HEK293 (cell line): ENCODE measurements at regions not wholly inside any gene's neighbourhood (a gene's known extent, or its start where the extent isn't known, plus 50 kb on each side); places are given as distances from the start of the nearest gene placed in this dataset.
A peak's percentile ranks its signal among the peaks of the same experiment; 100 is the strongest.

Experiments used
- CTCF ChIA-PET: fragments of 350-600 bp; formaldehyde crosslinking; extraction: SDS; loops from one replicate; lab custom pipeline; 2021; ENCODE audit warnings: antibody characterized with exemption; lab: Yijun Ruan, JAX
- POLR2A ChIA-PET: fragments of 300-600 bp; formaldehyde crosslinking; extraction: SDS; loops from one replicate; lab custom pipeline; 2020; ENCODE audit warnings: antibody characterized with exemption, inconsistent platforms; lab: Yijun Ruan, JAX
- H3K27ac ChIP-seq: fragments of 200-500 bp; sonication (Bioruptor generic); 2 replicates; pipeline ENCODE4 v1.5.1; 2014; ENCODE audit warnings: low read depth, low read length, control low read depth, inconsistent platforms; ENCODE audit errors: extremely low read depth
- H3K36me3 ChIP-seq, 2 experiments: fragments of 200-500 bp in 1 of 2; sonication (Bioruptor generic) in 1 of 2; 1 replicate in 1 of 2; 2 replicates in 1 of 2; pipeline ENCODE4 v1.5.1; 2014 to 2017; ENCODE audit warnings: inconsistent platforms in 2 of 2, low read length in 2 of 2; ENCODE audit not compliant: control insufficient read depth in 2 of 2, insufficient read depth in 1 of 2
- H3K4me1 ChIP-seq: fragments of 200-500 bp; sonication (Bioruptor generic); 2 replicates; pipeline ENCODE4 v1.5.1; 2014; ENCODE audit warnings: mild to moderate bottlenecking, low read length, inconsistent platforms; ENCODE audit not compliant: control insufficient read depth, insufficient read depth
- H3K4me3 ChIP-seq: 2 replicates; pipeline ENCODE4 v1.5.1; 2011; ENCODE audit warnings: low read depth, mild to moderate bottlenecking, control low read depth, low read length, moderate library complexity
- H3K9me3 ChIP-seq: fragments of 200-500 bp; sonication (Bioruptor generic); 2 replicates; pipeline ENCODE4 v1.5.1; 2014; ENCODE audit warnings: low read depth, low read length, inconsistent platforms; ENCODE audit not compliant: control insufficient read depth, insufficient read depth
- GLIS1 ChIP-seq: fragments of 450-650 bp; formaldehyde crosslinking; IDR thresholded peaks from 2 replicates; pipeline ENCODE4 v1.5.1; 2016; ENCODE audit warnings: missing biosample characterization, missing genetic modification characterization
- HOXA7 ChIP-seq: sonication (generic); formaldehyde crosslinking; IDR thresholded peaks from 2 replicates; pipeline ENCODE4 v1.8.1; 2022; ENCODE audit warnings: missing genetic modification reagents, borderline replicate concordance
- HOXC10 ChIP-seq: sonication (generic); formaldehyde crosslinking; IDR thresholded peaks from 2 replicates; pipeline ENCODE4 v1.8.1; 2023; ENCODE audit warnings: mild to moderate bottlenecking, missing genetic modification reagents
- KLF9 ChIP-seq: fragments of 450-650 bp; formaldehyde crosslinking; IDR thresholded peaks from 2 replicates; pipeline ENCODE4 v1.5.1; 2016; ENCODE audit warnings: missing biosample characterization, missing genetic modification characterization, low read depth
- PRDM10 ChIP-seq: fragments of 450-650 bp; formaldehyde crosslinking; IDR thresholded peaks from 2 replicates; pipeline ENCODE4 v1.5.1; 2016; ENCODE audit warnings: missing biosample characterization, missing genetic modification characterization
- SP3 ChIP-seq: fragments of 450-650 bp; formaldehyde crosslinking; IDR thresholded peaks from 2 replicates; pipeline ENCODE4 v1.5.1; 2016; ENCODE audit warnings: missing biosample characterization, missing genetic modification characterization
- ZBTB21 ChIP-seq: fragments of 450-650 bp; formaldehyde crosslinking; IDR thresholded peaks from 2 replicates; pipeline ENCODE4 v1.5.1; 2017; ENCODE audit warnings: missing biosample characterization, missing genetic modification characterization
- ZBTB7A ChIP-seq: fragments of 450-650 bp; formaldehyde crosslinking; IDR thresholded peaks from 2 replicates; pipeline ENCODE4 v1.5.1; 2016; ENCODE audit warnings: low read depth, missing biosample characterization, missing genetic modification characterization
- ZNF10 ChIP-seq: fragments of 450-650 bp; formaldehyde crosslinking; IDR thresholded peaks from 2 replicates; pipeline ENCODE4 v1.5.1; 2017; ENCODE audit warnings: missing biosample characterization, missing genetic modification characterization
- ZNF112 ChIP-seq: fragments of 450-650 bp; formaldehyde crosslinking; IDR thresholded peaks from 2 replicates; pipeline ENCODE4 v1.5.0; 2017; ENCODE audit warnings: missing biosample characterization, missing genetic modification characterization
- ZNF155 ChIP-seq: fragments of 450-650 bp; formaldehyde crosslinking; IDR thresholded peaks from 2 replicates; pipeline ENCODE4 v1.5.1; 2016; ENCODE audit warnings: missing biosample characterization, missing genetic modification characterization
- ZNF169 ChIP-seq: fragments of 450-650 bp; formaldehyde crosslinking; IDR thresholded peaks from 2 replicates; pipeline ENCODE4 v1.5.1; 2016; ENCODE audit warnings: missing biosample characterization, missing genetic modification characterization
- ZNF214 ChIP-seq: fragments of 450-650 bp; formaldehyde crosslinking; IDR thresholded peaks from 2 replicates; pipeline ENCODE4 v1.5.1; 2017; ENCODE audit warnings: missing biosample characterization, mild to moderate bottlenecking, missing genetic modification characterization, borderline replicate concordance
- ZNF324 ChIP-seq: fragments of 450-650 bp; formaldehyde crosslinking; IDR thresholded peaks from 2 replicates; pipeline ENCODE4 v1.5.1; 2016; ENCODE audit warnings: missing biosample characterization, missing genetic modification characterization
- ZNF37A ChIP-seq: fragments of 450-650 bp; IDR thresholded peaks from 2 replicates; pipeline ENCODE4 v1.5.1; 2018; ENCODE audit warnings: missing biosample characterization, missing genetic modification characterization
- ZNF391 ChIP-seq: fragments of 450-650 bp; formaldehyde crosslinking; IDR thresholded peaks from 2 replicates; pipeline ENCODE4 v1.5.1; 2016; ENCODE audit warnings: low read depth, missing biosample characterization, missing genetic modification characterization, borderline replicate concordance
- ZNF426 ChIP-seq: fragments of 450-650 bp; formaldehyde crosslinking; IDR thresholded peaks from 2 replicates; pipeline ENCODE4 v1.5.1; 2017; ENCODE audit warnings: missing biosample characterization, missing genetic modification characterization, mild to moderate bottlenecking, inconsistent platforms, moderate library complexity
- ZNF521 ChIP-seq: fragments of 450-650 bp; formaldehyde crosslinking; IDR thresholded peaks from 2 replicates; pipeline ENCODE4 v1.5.1; 2017; ENCODE audit warnings: missing biosample characterization, mild to moderate bottlenecking, missing genetic modification characterization
- ZNF548 ChIP-seq: fragments of 450-650 bp; formaldehyde crosslinking; IDR thresholded peaks from 2 replicates; pipeline ENCODE4 v1.5.1; 2016; ENCODE audit warnings: missing biosample characterization, missing genetic modification characterization
- ZNF555 ChIP-seq: fragments of 450-650 bp; formaldehyde crosslinking; conservative IDR thresholded peaks from 2 replicates; pipeline ENCODE4 v1.5.1; 2017; ENCODE audit warnings: missing biosample characterization, mild to moderate bottlenecking, missing genetic modification characterization, inconsistent platforms
- ZNF585B ChIP-seq: fragments of 450-650 bp; formaldehyde crosslinking; IDR thresholded peaks from 2 replicates; pipeline ENCODE4 v1.5.1; 2016; ENCODE audit warnings: missing biosample characterization, missing genetic modification characterization
- ZNF600 ChIP-seq: fragments of 450-650 bp; formaldehyde crosslinking; IDR thresholded peaks from 2 replicates; pipeline ENCODE4 v1.5.1; 2016; ENCODE audit warnings: missing biosample characterization, missing genetic modification characterization
- ZNF610 ChIP-seq: fragments of 450-650 bp; formaldehyde crosslinking; IDR thresholded peaks from 2 replicates; pipeline ENCODE4 v1.5.1; 2016; ENCODE audit warnings: missing biosample characterization, missing genetic modification characterization, borderline replicate concordance
- ZNF629 ChIP-seq: fragments of 450-650 bp; formaldehyde crosslinking; IDR thresholded peaks from 2 replicates; pipeline ENCODE4 v1.5.1; 2017; ENCODE audit warnings: missing biosample characterization, missing genetic modification characterization
- ZNF654 ChIP-seq: fragments of 450-650 bp; formaldehyde crosslinking; IDR thresholded peaks from 2 replicates; pipeline ENCODE4 v1.5.1; 2016; ENCODE audit warnings: low read depth, missing biosample characterization, missing genetic modification characterization
- ZNF747 ChIP-seq: fragments of 450-650 bp; formaldehyde crosslinking; IDR thresholded peaks from 2 replicates; pipeline ENCODE4 v1.5.1; 2016; ENCODE audit warnings: missing biosample characterization, missing genetic modification characterization
- ZSCAN16 ChIP-seq: fragments of 450-650 bp; formaldehyde crosslinking; IDR thresholded peaks from 2 replicates; pipeline ENCODE4 v1.5.1; 2016; ENCODE audit warnings: missing biosample characterization, missing genetic modification characterization
- ZSCAN23 ChIP-seq: fragments of 450-650 bp; formaldehyde crosslinking; IDR thresholded peaks from 2 replicates; pipeline ENCODE4 v1.5.1; 2016; ENCODE audit warnings: missing biosample characterization, missing genetic modification characterization

- POLR2A ChIA-PET = no interaction called here
- H3K9me3 ChIP-seq = no peaks in the 10 kb centered on the region
- CTCF ChIA-PET = interaction anchor here (0.6 to 4.7 kb wide), 7 partner anchors 11 to 548 kb away, joined by 3 to 23 read pairs (median 5); no protein-coding TSS in a partner anchor
- peaks cover 9% of the 10 kb centered on the region for H3K4me1 ChIP-seq
- H3K27ac ChIP-seq = no peak overlapping the region
- H3K4me3 ChIP-seq = no peak overlapping the region
- H3K36me3 ChIP-seq = no peaks in the 10 kb centered on the region
- no peak for TF ChIP-seq ZNF169 (tag by site-specific recombination)
- no peak for TF ChIP-seq ZNF391 (tag by site-specific recombination)
- no peak for TF ChIP-seq ZSCAN23 (tag by site-specific recombination)
- TF ChIP-seq ZNF747 (tag by site-specific recombination) = no peak
- no peak for TF ChIP-seq ZNF548
- no peak for TF ChIP-seq ZNF37A (tag by site-specific recombination)
- TF ChIP-seq ZNF629 (tag by site-specific recombination) = no peak
- no peak for TF ChIP-seq KLF9 (tag by site-specific recombination)
- no peak for TF ChIP-seq ZNF112 (tag by site-specific recombination)
- TF ChIP-seq HOXA7 (CRISPR knock-in tag) = no peak
- TF ChIP-seq ZNF585B (tag by site-specific recombination) = no peak
- no peak for TF ChIP-seq ZSCAN16 (tag by site-specific recombination)
- TF ChIP-seq ZNF600 (tag by site-specific recombination) = no peak
- TF ChIP-seq SP3 = no peak
- no peak for TF ChIP-seq ZBTB21
- TF ChIP-seq GLIS1 = no peak
- TF ChIP-seq ZNF426 (tag by site-specific recombination) = no peak
- no peak for TF ChIP-seq PRDM10
- no peak for TF ChIP-seq ZNF610 (tag by site-specific recombination)
Measured at GRCh38 chr5:73295921-73296320, 122.9 kb downstream of the TMEM174 start.

- CTCF ChIA-PET = interaction anchor here (0.6 to 4.7 kb wide), 8 partner anchors 11 to 548 kb away, joined by 3 to 23 read pairs (median 5); no protein-coding TSS in a partner anchor
- Histone ChIP-seq H3K36me3 (no peaks in the 10 kb centered on the region), H3K9me3 (no peaks in the 10 kb centered on the region), H3K4me3 (no peak overlapping the region), H3K4me1 (peaks cover 14% of the 10 kb centered on the region), H3K27ac (no peak overlapping the region)
- TF ChIP-seq ZNF521 (tag by site-specific recombination) = no peak
- TF ChIP-seq ZNF324 (tag by site-specific recombination) = no peak
- TF ChIP-seq ZNF555 (tag by site-specific recombination) = no peak
- TF ChIP-seq ZNF10 (tag by site-specific recombination) = 0 out of 2 replicates have a peak, but pooled peaks have one; percentile 47
- TF ChIP-seq ZNF654 (tag by site-specific recombination) = peak; percentile 22
- TF ChIP-seq ZBTB7A = no peak
- no peak for TF ChIP-seq HOXC10 (CRISPR knock-in tag)
- TF ChIP-seq ZNF155 = no peak
- no peak for TF ChIP-seq ZNF214 (tag by site-specific recombination)
- TF ChIP-seq ZSCAN16 (tag by site-specific recombination) = no peak
- POLR2A ChIA-PET = no interaction called here
Measured at GRCh38 chr5:73295447-73295846, 122.5 kb downstream of the TMEM174 start.
